Kidney glomerular epithelial cell (primary cell): ENCODE measurements at regions not wholly inside any gene's neighbourhood (a gene's known extent, or its start where the extent isn't known, plus 50 kb on each side); places are given as distances from the start of the nearest gene placed in this dataset.

ENCODE experiments used
- DNase-seq: peaks from one replicate; lab custom pipeline; 2025; lab: John Stamatoyannopoulos, UW

- DNase-seq = no peak
These were observed 196.3 kb downstream of the AXIN2 start for GRCh38 chr17:65365169-65365568.

DNA sequence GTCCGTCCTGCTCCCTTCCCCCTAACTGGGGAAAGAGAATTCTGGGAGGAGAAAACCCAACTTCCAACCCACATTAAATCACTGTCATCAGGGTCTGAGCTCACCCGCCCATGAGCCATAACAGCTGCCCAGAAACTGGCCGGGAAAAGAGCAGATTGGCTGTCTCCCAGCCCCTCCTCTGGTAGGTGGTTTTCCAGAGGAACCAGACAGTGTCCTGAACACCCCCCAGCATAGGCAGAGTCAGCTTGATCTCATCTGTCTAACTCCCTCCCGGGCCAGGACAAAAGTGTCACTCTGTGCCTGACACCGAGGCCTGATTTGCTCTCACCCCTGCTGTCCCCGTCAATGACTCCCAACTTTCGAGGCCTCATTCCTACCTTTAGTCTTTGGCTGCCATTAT is 197.0 kb downstream of the AXIN2 start:
- no peak for DNase-seq

- DNase-seq = peak; percentile 65
These were observed 198.6 kb downstream of the AXIN2 start for GRCh38 chr17:65362826-65363225.

- DNase-seq = no peak
These were observed 200.4 kb downstream of the AXIN2 start for GRCh38 chr17:65360961-65361552.

DNA sequence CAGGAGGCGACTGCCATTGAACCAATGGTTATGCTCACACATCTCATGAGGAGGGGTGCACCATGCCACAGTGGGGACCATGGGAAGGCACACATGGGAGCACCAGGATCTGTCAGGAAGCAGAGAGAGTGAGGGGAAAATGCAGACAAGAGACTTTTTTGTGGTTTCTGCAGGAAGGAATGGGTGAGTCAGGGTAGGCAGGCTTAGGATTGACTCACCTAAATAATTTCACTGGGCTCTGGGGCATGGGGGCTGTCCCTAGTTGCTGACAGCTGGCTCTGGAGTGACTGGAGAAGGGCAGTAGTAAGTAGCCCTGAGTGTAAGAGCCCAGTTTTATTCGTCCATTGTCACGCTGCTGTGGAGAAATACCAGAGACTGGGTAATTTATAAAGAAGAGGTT is 202.4 kb downstream of the AXIN2 start:
- DNase-seq = peak; percentile 87

GRCh38 chr17:65356536-65356935 is 204.9 kb downstream of the AXIN2 start:
- no peak for DNase-seq

DNA sequence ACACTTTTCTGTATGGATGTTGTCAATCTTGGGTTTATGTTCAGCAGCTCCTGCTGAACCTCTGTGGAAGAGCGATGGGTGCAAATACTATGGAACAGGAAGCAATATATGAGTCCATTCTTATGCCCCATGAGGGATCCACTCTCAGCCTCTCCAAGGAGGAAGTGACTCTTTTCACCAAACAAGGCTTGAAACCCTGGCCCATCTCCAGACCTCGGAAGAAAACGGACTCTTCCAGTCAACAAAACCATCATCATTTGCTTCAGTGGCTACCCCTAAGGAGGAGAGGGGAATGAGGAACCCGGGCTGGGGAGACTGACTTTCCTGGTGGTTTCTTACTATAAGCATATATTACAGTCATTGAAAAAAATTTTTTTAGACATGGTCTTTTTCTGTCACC is 206.2 kb downstream of the AXIN2 start:
- no peak for DNase-seq

DNA sequence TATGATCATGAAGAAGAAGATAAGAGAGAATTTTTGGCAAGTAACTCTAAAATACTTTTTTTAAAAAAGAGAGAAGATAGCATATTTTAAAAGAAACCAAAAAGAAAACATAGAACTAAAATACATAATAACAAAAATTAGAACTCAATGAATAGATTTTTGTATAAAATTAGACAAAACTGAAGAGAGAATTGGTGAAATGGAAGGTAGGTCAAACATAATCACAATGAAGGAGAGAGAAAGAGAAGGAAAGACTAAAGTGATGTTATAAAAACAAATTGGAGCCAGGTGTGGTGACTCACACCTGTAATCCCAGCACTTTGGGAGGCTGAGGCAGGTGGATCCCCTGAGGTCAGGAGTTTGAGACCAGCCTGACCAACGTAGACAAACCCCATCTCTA is 211.5 kb downstream of the AXIN2 start:
- DNase-seq = no peak

DNA sequence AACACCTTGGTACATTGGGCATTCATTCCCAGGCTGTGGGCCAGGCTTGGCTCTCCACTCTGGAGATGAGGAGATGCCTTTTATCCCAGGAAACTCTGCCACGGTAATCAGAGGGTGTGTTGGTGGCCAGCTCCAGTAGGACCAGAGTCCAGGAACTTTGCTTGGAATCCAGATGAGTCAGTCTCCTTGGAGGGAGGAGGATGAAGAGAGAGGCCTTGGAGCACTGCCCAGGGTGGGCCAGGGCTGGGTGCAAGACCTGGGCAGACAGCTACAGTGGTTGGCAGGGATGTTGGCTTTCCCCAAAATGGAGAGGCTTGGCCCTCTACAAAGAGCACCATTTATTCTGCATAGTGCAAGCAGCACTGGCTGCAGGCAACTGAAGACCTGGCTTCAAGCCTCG is 209.0 kb downstream of the RGS9 start:
- DNase-seq = no peak

- DNase-seq = no peak
These were observed 208.3 kb downstream of the RGS9 start for GRCh38 chr17:65345261-65346005.

DNA sequence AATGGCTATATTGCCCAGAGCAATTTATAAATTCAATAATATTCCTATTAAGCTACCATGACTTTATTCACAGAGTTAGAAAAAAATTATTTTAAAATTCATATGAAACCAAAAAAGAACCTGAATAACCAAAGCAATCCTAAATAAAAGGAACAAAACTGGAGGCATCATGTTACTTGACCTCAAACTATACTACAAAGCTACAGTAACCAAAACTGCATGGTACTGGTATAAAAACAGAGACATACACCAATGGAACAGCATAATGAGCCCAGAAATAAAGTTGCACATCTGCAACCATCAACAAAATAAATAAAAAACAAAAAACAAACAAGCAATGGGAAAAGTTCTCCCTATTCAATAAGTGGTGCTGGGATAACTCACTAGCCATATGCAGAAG is 203.2 kb downstream of the RGS9 start:
- DNase-seq = no peak

DNA sequence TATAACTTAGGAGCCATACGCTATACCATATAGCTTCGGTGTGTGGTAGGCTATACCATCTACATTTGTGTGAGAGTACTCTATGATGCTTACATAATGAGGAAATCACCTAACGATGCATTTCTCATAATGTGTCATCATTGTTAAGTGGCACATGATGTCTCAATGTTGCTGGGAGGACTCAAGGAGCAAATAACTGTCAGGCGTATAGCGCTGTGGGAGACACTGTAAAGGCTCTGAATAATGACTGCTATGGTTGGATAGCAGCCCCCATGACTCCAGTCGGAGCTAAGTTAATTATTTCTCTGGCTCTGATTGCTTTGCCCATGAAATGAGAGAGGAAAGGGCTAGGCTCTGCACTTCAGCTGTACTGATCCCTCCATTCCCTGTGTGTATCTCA is 197.2 kb downstream of the RGS9 start:
- no peak for DNase-seq

DNA sequence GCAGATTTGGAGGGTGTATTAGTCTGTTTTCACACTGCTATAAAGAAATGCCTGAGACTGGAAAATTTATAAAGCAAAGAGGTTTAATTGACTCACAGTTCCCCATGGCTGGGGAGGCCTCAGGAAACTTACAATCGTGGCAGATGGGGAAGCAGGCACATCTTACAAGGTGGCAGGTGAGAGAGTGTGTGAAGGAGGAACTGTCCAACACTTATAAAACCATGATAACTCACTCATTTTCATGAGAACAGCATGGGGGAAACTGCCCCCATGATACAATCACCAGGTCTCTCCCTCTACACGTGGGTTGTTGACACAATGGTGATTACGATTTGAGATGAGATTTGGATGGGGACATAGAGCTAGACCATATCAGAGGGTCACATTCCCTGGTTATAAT is 195.6 kb downstream of the RGS9 start:
- DNase-seq = no peak

GRCh38 chr17:65332375-65332774 is 195.2 kb downstream of the RGS9 start:
- DNase-seq = no peak

GRCh38 chr17:65328567-65328966 is 191.4 kb downstream of the RGS9 start:
- DNase-seq = no peak

DNA sequence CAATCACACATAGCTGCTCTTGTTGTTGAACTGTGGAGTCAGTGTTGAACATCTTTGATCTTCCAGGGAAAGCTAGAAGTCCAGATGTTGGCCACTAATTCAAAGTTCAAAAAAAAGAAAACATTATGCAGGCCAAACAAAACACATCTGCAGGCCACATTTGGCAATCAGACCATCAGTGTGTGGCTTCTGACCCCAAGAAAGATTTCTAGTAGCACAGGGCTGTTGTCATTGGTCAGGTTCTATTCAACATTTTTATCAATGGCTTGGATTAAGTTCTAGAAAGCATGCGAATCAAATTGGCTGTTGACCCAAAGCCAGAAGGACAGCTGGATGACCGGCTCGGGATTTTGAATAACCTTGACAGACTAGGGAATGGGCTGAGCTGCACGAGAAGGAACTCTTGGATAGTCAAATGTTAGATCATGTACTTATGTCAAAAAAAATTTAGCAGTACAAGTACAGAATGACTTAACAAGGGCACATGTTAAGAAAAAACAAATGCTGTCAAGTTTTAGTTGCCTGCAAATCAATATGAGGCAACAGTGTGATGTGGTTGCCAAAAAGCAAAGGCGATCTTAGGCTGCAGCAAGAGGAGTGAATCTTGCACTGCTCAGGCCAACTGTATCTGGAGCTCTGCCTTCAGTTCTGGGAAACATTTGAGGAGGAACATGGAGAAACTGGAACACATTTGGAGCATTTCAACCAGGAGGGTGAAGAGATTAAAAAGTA is 187.6 kb downstream of the RGS9 start:
- no peak for DNase-seq

DNA sequence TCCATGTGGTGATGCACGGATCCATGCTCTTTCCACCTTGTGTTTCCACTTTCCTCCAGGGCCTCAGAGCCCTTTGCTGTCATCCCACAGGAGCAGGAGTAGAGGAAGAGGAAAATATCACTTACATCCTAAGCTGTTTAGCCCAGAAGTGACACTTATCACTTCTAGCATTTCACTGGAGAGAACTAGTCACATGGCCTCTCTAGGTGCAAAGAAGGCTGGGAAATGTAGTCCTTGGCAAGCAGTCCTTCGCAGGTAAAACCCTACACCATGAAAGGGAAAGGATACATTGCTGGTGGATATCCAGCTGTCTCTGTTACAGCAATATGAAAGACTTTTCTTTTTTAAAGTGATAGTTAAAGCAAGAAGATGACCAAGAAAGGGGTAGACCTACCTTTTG is 185.9 kb downstream of the RGS9 start:
- no peak for DNase-seq

GRCh38 chr17:65320820-65321219 is 183.7 kb downstream of the RGS9 start:
- no peak for DNase-seq

GRCh38 chr17:65314212-65314611 is 177.0 kb downstream of the RGS9 start:
- DNase-seq = no peak

DNA sequence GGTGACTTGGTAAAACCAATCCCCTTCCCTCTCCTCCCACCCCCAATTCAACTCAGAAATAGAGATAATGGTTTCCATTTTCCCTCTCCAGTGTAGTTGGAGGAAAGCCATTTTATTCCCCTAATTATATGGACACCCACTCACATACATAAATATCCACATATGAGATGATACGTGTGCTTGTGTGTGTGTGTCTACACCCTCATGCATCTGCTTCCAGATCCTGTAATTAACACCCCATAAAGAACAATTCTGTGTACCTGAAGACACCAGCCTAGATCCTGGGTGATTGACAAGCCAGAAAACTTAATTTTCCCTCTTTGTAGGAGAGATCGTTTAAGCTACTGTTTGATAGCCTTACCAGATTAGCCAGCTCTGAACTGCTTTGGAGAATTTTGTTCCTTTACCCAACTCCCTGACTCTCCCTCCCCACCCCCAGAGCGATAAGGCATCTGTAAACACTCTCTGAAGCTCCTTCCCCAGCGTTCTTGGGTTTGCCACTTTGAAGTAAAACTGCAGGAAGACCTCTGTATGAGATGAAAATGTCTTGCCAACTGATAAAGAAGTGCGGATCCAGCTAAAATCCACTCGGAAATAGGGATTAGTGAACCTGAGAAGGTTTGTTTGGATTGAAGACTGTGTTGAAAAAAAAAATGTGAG is 175.7 kb downstream of the RGS9 start:
- no peak for DNase-seq

DNA sequence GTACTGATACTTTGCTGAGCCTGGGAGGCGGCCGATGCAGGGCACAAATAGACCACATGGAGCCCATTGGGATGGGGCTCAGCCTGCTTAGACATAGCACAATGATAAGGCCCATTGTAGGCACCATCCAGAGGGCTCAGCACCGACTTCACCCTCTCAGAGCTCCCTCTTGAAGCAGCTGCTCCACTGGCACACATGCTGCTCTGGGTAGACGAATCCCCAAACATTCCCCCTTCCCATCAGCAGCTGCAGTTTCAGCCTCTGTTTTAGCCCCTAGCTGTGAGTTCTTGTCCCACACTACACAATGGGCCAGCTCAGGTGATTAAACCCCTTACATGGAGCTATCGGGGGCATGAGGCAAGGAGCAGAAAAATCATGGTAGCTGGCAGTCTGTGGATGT is 174.1 kb downstream of the RGS9 start:
- DNase-seq = no peak

DNA sequence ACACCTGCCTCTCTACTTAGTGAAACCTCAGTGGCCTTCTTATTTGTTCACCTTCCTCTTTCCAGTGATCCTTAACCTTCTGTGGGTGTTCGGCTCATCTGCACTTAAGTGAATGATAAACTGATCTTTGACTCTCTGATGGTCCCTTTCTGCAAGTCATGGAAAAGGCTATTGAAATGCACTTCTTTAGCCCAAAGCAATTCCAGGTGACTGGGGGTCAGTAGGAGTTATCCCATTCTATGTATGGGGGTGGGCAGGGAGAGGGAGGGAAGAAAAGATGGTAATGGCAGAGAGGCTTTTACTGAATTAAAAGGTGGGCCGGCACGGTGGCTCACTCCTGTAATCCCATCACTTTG is 170.8 kb downstream of the RGS9 start:
- DNase-seq = no peak
